ENCODE measurements at regions not wholly inside any gene's neighbourhood (a gene's known extent, or its start where the extent isn't known, plus 50 kb on each side); places are given as distances from the start of the nearest gene placed in this dataset.
"Not testable (repeated sequence)": the region's sequence is repeated elsewhere in the genome, so short reads cannot be mapped to it uniquely, and the experiment has no call there.

- no peak overlapping the region for H3K23ac ChIP-seq (ENCODE audit: low read length)
- H3K4me1 ChIP-seq (ENCODE audit: control insufficient read depth in 1 of 2, insufficient read depth in 2 of 2, low read length in 2 of 2): no peaks in the 10 kb centered on the region
- no peak overlapping the region for H3K9ac ChIP-seq (ENCODE audit: low read length)
- no peak overlapping the region for H3K4me3 ChIP-seq (ENCODE audit: low read depth, low read length)
- no peak overlapping the region for H2AK5ac ChIP-seq (ENCODE audit: low read length)
- H3K79me2 ChIP-seq (ENCODE audit: control insufficient read depth, insufficient read depth, low read length, poor library complexity): no peaks in the 10 kb centered on the region
- H3K27ac ChIP-seq (ENCODE audit: low read depth, low read length): no peak overlapping the region
- no peak overlapping the region for H4K91ac ChIP-seq (ENCODE audit: low read depth, low read length)
- H3K18ac ChIP-seq (ENCODE audit: low read length): no peak overlapping the region
- no peak overlapping the region for H4K12ac ChIP-seq (ENCODE audit: low read depth, low read length)
- no peak overlapping the region for H2BK120ac ChIP-seq (ENCODE audit: insufficient read depth, low read length, poor library complexity)
- WGBS (ENCODE audit: extremely low coverage, insufficient coverage, insufficient read length): no CpG with 5 or more reads among the region's 1 CpG
- no peaks in the 10 kb centered on the region for H3K79me1 ChIP-seq (ENCODE audit: low read length)
- H2BK12ac ChIP-seq (ENCODE audit: low read length): no peak overlapping the region
- H3K4ac ChIP-seq (ENCODE audit: low read depth, low read length): no peak overlapping the region
- no peak overlapping the region for H3K4me2 ChIP-seq (ENCODE audit: low read length)
- H2AFZ ChIP-seq (ENCODE audit: insufficient read depth, low read length, poor library complexity): no peak overlapping the region
- no peak overlapping the region for H2BK5ac ChIP-seq (ENCODE audit: low read depth, low read length, poor library complexity)
- no peaks in the 10 kb centered on the region for H3K36me3 ChIP-seq (ENCODE audit: control insufficient read depth in 1 of 2, insufficient read depth in 2 of 2, low read length in 2 of 2)
- H4K8ac ChIP-seq (ENCODE audit: low read depth, low read length): no peak overlapping the region
- no peaks in the 10 kb centered on the region for H3K27me3 ChIP-seq (ENCODE audit: insufficient read depth, low read length)
- H3K9me3 ChIP-seq (ENCODE audit: insufficient read depth, low read depth, low read length): no peaks in the 10 kb centered on the region
- H3K14ac ChIP-seq (ENCODE audit: low read length): no peak overlapping the region
- DNase-seq: no peak
These were observed 455.0 kb upstream of the FLRT2 start for GRCh38 chr14:85074955-85075354.

GRCh38 chr14:85075694-85076476 lies 454.1 kb upstream of the FLRT2 start:
- H3K27ac ChIP-seq (ENCODE audit: low read depth, low read length): no peak overlapping the region
- no peak overlapping the region for H3K23ac ChIP-seq (ENCODE audit: low read length)
- no peak overlapping the region for H3K18ac ChIP-seq (ENCODE audit: low read length)
- H3K14ac ChIP-seq (ENCODE audit: low read length): no peak overlapping the region
- no peaks in the 10 kb centered on the region for H3K79me1 ChIP-seq (ENCODE audit: low read length)
- no peak overlapping the region for H3K4ac ChIP-seq (ENCODE audit: low read depth, low read length)
- no peaks in the 10 kb centered on the region for H3K36me3 ChIP-seq (ENCODE audit: control insufficient read depth in 1 of 2, insufficient read depth in 2 of 2, low read length in 2 of 2)
- H4K8ac ChIP-seq (ENCODE audit: low read depth, low read length): no peak overlapping the region
- no peak for DNase-seq
- H2AFZ ChIP-seq (ENCODE audit: insufficient read depth, low read length, poor library complexity): no peak overlapping the region
- H3K4me2 ChIP-seq (ENCODE audit: low read length): no peak overlapping the region
- H3K79me2 ChIP-seq (ENCODE audit: control insufficient read depth, insufficient read depth, low read length, poor library complexity): no peaks in the 10 kb centered on the region
- no peaks in the 10 kb centered on the region for H3K4me1 ChIP-seq (ENCODE audit: control insufficient read depth in 1 of 2, insufficient read depth in 2 of 2, low read length in 2 of 2)
- no peak overlapping the region for H2BK120ac ChIP-seq (ENCODE audit: insufficient read depth, low read length, poor library complexity)
- no peaks in the 10 kb centered on the region for H3K27me3 ChIP-seq (ENCODE audit: insufficient read depth, low read length)
- H4K91ac ChIP-seq (ENCODE audit: low read depth, low read length): no peak overlapping the region
- WGBS (ENCODE audit: extremely low coverage, insufficient coverage, insufficient read length): no CpG with 5 or more reads among the region's 1 CpG
- H4K12ac ChIP-seq (ENCODE audit: low read depth, low read length): no peak overlapping the region
- no peak overlapping the region for H2AK5ac ChIP-seq (ENCODE audit: low read length)
- no peak overlapping the region for H3K4me3 ChIP-seq (ENCODE audit: low read depth, low read length)
- no peak overlapping the region for H3K9ac ChIP-seq (ENCODE audit: low read length)
- H3K9me3 ChIP-seq (ENCODE audit: insufficient read depth, low read depth, low read length): no peaks in the 10 kb centered on the region
- H2BK12ac ChIP-seq (ENCODE audit: low read length): no peak overlapping the region
- H2BK5ac ChIP-seq (ENCODE audit: low read depth, low read length, poor library complexity): no peak overlapping the region

- H2BK5ac ChIP-seq (ENCODE audit: low read depth, low read length, poor library complexity); H4K91ac ChIP-seq (ENCODE audit: low read depth, low read length); H3K14ac ChIP-seq (ENCODE audit: low read length); H3K36me3 ChIP-seq (ENCODE audit: control insufficient read depth in 1 of 2, insufficient read depth in 2 of 2, low read length in 2 of 2); H3K79me2 ChIP-seq (ENCODE audit: control insufficient read depth, insufficient read depth, low read length, poor library complexity); H3K4me1 ChIP-seq (ENCODE audit: control insufficient read depth in 1 of 2, insufficient read depth in 2 of 2, low read length in 2 of 2); H3K4me3 ChIP-seq (ENCODE audit: low read depth, low read length); H3K9me3 ChIP-seq (ENCODE audit: insufficient read depth, low read depth, low read length); H2AFZ ChIP-seq (ENCODE audit: insufficient read depth, low read length, poor library complexity); H2BK12ac ChIP-seq (ENCODE audit: low read length); H3K27ac ChIP-seq (ENCODE audit: low read depth, low read length); H3K23ac ChIP-seq (ENCODE audit: low read length); H4K12ac ChIP-seq (ENCODE audit: low read depth, low read length); H2BK120ac ChIP-seq (ENCODE audit: insufficient read depth, low read length, poor library complexity); H4K8ac ChIP-seq (ENCODE audit: low read depth, low read length); H3K4ac ChIP-seq (ENCODE audit: low read depth, low read length); H3K18ac ChIP-seq (ENCODE audit: low read length); H3K27me3 ChIP-seq (ENCODE audit: insufficient read depth, low read length); H2AK5ac ChIP-seq (ENCODE audit: low read length); DNase-seq; H3K4me2 ChIP-seq (ENCODE audit: low read length); H3K9ac ChIP-seq (ENCODE audit: low read length); H3K79me1 ChIP-seq (ENCODE audit: low read length): not testable (repeated sequence)
These were observed 452.2 kb upstream of the FLRT2 start for GRCh38 chr14:85077716-85078115.

- Histone ChIP-seq H3K79me2 (ENCODE audit: control insufficient read depth, insufficient read depth, low read length, poor library complexity) (no peaks in the 10 kb centered on the region), H3K79me1 (ENCODE audit: low read length) (no peaks in the 10 kb centered on the region), H2AFZ (ENCODE audit: insufficient read depth, low read length, poor library complexity) (no peak overlapping the region), H3K9ac (ENCODE audit: low read length) (no peak overlapping the region), H3K4me2 (ENCODE audit: low read length) (no peak overlapping the region), H3K27ac (ENCODE audit: low read depth, low read length) (no peak overlapping the region), H3K18ac (ENCODE audit: low read length) (no peak overlapping the region), H3K14ac (ENCODE audit: low read length) (no peak overlapping the region), H2BK5ac (ENCODE audit: low read depth, low read length, poor library complexity) (no peak overlapping the region), H4K12ac (ENCODE audit: low read depth, low read length) (no peak overlapping the region), H3K9me3 (ENCODE audit: insufficient read depth, low read depth, low read length) (no peaks in the 10 kb centered on the region), H3K36me3 (ENCODE audit: control insufficient read depth in 1 of 2, insufficient read depth in 2 of 2, low read length in 2 of 2) (no peaks in the 10 kb centered on the region), H3K27me3 (ENCODE audit: insufficient read depth, low read length) (no peaks in the 10 kb centered on the region), H3K4me3 (ENCODE audit: low read depth, low read length) (no peak overlapping the region), H2BK120ac (ENCODE audit: insufficient read depth, low read length, poor library complexity) (no peak overlapping the region), H3K4ac (ENCODE audit: low read depth, low read length) (no peak overlapping the region), H3K23ac (ENCODE audit: low read length) (no peak overlapping the region), H2BK12ac (ENCODE audit: low read length) (no peak overlapping the region), H2AK5ac (ENCODE audit: low read length) (no peak overlapping the region), H3K4me1 (ENCODE audit: control insufficient read depth in 1 of 2, insufficient read depth in 2 of 2, low read length in 2 of 2) (no peaks in the 10 kb centered on the region), H4K91ac (ENCODE audit: low read depth, low read length) (no peak overlapping the region), H4K8ac (ENCODE audit: low read depth, low read length) (no peak overlapping the region)
- WGBS (ENCODE audit: extremely low coverage, insufficient coverage, insufficient read length): no CpG with 5 or more reads among the region's 6 CpGs
- DNase-seq: no peak
These were observed 449.9 kb upstream of the FLRT2 start for GRCh38 chr14:85079842-85080730.
